Hepatic stellate cell (primary cell): ENCODE measurements at regions not wholly inside any gene's neighbourhood (a gene's known extent, or its start where the extent isn't known, plus 50 kb on each side); places are given as distances from the start of the nearest gene placed in this dataset.
A peak's percentile ranks its signal among the peaks of the same experiment; 100 is the strongest.
"Not testable (repeated sequence)": the region's sequence is repeated elsewhere in the genome, so short reads cannot be mapped to it uniquely, and the experiment has no call there.

Experiments used
- DNase-seq: peaks from one replicate; pipeline ENCODE4 v3.0.0; 2011; ENCODE audit warnings: low spot score

- peak; percentile 26 for DNase-seq
These were observed 137.4 kb upstream of the TNRC6C start for GRCh38 chr17:77821114-77821513.

GRCh38 chr17:77822302-77823030 lies 136.0 kb upstream of the TNRC6C start:
- DNase-seq = no peak

- DNase-seq = no peak
These were observed 134.3 kb upstream of the TNRC6C start for GRCh38 chr17:77824102-77824779.

- DNase-seq = no peak
These were observed 133.7 kb upstream of the TNRC6C start for GRCh38 chr17:77824780-77825280.

- DNase-seq = no peak
These were observed 132.9 kb upstream of the TNRC6C start for GRCh38 chr17:77825621-77826020.

- DNase-seq = no peak
These were observed 132.2 kb upstream of the TNRC6C start for GRCh38 chr17:77826132-77826873.

- no peak for DNase-seq
These were observed 131.5 kb upstream of the TNRC6C start for GRCh38 chr17:77827039-77827438.

- DNase-seq = no peak
These were observed 131.0 kb upstream of the TNRC6C start for GRCh38 chr17:77827511-77827910.

GRCh38 chr17:77828749-77829539 lies 129.6 kb upstream of the TNRC6C start:
- no peak for DNase-seq

- peak; percentile 92 for DNase-seq
These were observed 128.4 kb upstream of the TNRC6C start for GRCh38 chr17:77829843-77830799.

- no peak for DNase-seq
These were observed 127.6 kb upstream of the TNRC6C start for GRCh38 chr17:77830816-77831473.

- peak; percentile 88 for DNase-seq
These were observed 126.9 kb upstream of the TNRC6C start for GRCh38 chr17:77831474-77832179.

GRCh38 chr17:77832180-77832560 lies 126.3 kb upstream of the TNRC6C start:
- DNase-seq = no peak

- no peak for DNase-seq
These were observed 124.7 kb upstream of the TNRC6C start for GRCh38 chr17:77833769-77834168.

- DNase-seq = peak; percentile 99
These were observed 124.1 kb upstream of the TNRC6C start for GRCh38 chr17:77834170-77835115.

- DNase-seq = no peak
These were observed 121.9 kb upstream of the TNRC6C start for GRCh38 chr17:77836557-77837041.

- not testable (repeated sequence) for DNase-seq
These were observed 121.4 kb upstream of the TNRC6C start for GRCh38 chr17:77837072-77837471.

GRCh38 chr17:77837917-77838316 lies 120.6 kb upstream of the TNRC6C start:
- DNase-seq = no peak
